SU-DHL-6 (cell line): ENCODE measurements at regions not wholly inside any gene's neighbourhood (a gene's known extent, or its start where the extent isn't known, plus 50 kb on each side); places are given as distances from the start of the nearest gene placed in this dataset.

Experiments used
- CTCF ChIP-seq: fragments of 200-600 bp; sonication (generic); IDR thresholded peaks from one replicate; pipeline ENCODE4 v1.5.1; 2017; ENCODE audit warnings: antibody characterized with exemption, mild to moderate bottlenecking, low read length, moderate library complexity; ENCODE audit not compliant: insufficient read depth, poor library complexity, severe bottlenecking
- EZH2phosphoT487 ChIP-seq: fragments of 200-600 bp; sonication (generic), shearing (Covaris generic); conservative IDR thresholded peaks from 2 replicates; pipeline ENCODE4 v1.6.1; 2018; ENCODE audit warnings: mild to moderate bottlenecking, antibody characterized with exemption, low read length, moderate library complexity, mixed read lengths

- no peak for TF ChIP-seq CTCF
- TF ChIP-seq EZH2phosphoT487, result no peak
Observed at GRCh38 chr10:131820626-131821025, 80.2 kb upstream of the PPP2R2D start.
